GM21723 (cell line): ENCODE measurements at regions not wholly inside any gene's neighbourhood (a gene's known extent, or its start where the extent isn't known, plus 50 kb on each side); places are given as distances from the start of the nearest gene placed in this dataset.
"Not testable (repeated sequence)": the region's sequence is repeated elsewhere in the genome, so short reads cannot be mapped to it uniquely, and the experiment has no call there.

Experiments used
- ATAC-seq: cut with Tn5 transposase; IDR thresholded peaks from one replicate; pipeline ENCODE4 v1.9.1; 2021; ENCODE audit warnings: mild to moderate bottlenecking, moderate library complexity; ENCODE audit not compliant: unreplicated experiment

GRCh38 chr13:32828711-32829110, 187.5 kb upstream of the KL start:
- ATAC-seq: no peak

GRCh38 chr13:32829269-32829668, 187.0 kb upstream of the KL start:
- ATAC-seq: peak; percentile 37

GRCh38 chr13:32829676-32830335, 186.4 kb upstream of the KL start:
- ATAC-seq: peak; percentile 50

DNA sequence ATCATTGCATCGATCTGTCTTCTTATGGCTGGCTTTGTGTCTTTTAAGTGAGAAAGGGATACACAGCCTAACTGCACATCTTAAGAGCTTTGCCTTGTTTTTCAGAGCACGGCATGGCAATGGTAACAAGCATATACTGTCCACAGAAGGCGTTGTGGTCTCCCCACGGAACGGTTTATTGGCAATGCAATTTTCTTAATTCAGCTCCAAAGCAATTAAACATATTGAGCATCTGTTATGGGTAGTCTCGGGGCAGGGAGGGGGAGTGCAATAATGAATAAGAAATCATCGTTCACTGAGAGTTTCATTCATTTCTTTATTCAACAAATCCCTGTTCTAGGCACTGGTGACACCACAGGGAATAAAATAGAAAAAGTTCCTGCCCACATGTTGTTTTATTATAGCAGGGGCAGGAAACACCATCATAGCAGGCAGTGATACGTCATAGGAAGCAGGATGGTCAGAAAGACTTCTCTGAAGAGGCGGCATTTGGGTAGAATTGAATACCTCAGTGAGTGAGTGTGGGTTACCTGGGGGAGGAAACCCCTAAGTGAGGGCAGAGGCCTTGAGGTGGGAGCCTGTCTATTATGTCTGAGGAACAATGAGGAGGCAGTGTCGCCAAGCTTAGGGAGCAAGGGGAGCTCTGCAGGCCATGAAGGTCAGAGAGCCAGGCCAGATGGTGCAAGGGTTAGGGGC, 185.7 kb upstream of the KL start:
- no peak for ATAC-seq

DNA sequence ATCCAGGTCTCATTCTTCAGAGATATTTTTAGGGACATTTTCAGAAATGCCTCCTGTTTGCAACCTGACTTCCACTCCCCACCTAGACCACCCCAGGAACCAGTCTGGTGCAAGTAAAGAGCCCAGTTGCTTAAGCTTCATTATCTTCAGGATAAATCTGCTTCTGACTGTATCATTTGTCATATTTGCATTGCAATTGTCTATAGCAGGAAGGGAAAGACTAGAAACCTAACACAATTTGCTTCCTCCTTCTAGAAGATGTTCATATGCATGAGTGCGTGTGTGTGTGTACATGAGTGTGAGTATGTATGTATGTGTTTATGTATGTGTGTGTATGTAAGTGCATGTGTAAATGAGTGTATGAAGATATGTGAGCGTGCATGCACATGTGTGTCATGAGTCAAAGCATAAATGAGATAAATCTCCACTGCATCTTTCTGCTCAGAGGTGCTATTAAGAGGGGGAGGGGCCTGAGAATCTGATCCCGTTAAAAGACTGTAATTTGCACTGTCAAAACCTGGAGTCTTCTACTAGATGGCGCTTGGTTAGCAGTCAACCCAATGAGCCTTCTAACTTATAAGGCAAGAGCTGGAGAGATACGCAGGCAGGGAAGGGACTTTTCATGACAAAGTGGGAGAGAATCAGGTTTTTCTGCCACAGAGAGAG, 178.8 kb upstream of the KL start:
- ATAC-seq: no peak

GRCh38 chr13:32837973-32838927, 178.0 kb upstream of the KL start:
- ATAC-seq: no peak

GRCh38 chr13:32838945-32839344, 177.3 kb upstream of the KL start:
- peak; percentile 78 for ATAC-seq

GRCh38 chr13:32840113-32840512, 176.1 kb upstream of the KL start:
- ATAC-seq: no peak

DNA sequence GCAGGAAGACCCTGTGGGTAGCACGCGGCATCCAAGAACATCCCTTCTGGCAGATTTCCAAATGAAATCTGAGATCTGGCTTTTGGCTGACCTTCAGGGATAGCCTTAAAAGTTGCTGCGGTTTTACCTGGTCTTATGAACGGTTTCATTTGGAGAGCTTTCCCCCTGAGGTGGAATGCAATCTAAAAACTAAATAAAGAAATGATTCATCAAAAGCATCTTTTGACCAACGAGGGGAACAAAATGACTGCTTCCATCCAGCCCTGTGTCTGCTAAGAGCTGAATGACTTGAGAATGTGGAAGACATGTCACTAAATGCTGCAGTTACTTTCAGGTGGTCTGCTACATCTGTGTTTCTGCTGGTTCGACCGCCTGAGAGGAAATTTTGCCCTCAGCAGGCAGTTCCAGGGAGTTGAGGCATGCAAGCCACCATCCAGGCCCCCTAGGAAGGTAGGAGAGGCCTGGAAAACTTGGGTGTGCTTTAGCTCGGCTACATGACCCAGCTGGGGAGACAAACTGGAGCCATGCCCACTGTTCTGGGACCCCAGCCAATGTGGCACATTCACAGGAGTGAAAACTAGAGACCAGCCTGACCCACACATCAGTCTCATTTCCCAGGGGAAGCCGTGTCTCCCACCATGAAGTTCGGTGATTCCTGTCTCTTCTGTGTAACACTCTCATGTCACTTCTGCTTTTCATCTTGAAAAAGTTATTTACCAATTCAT, 175.1 kb upstream of the KL start:
- ATAC-seq: peak; percentile 59

GRCh38 chr13:32845952-32846950, 170.0 kb upstream of the KL start:
- ATAC-seq: no peak

DNA sequence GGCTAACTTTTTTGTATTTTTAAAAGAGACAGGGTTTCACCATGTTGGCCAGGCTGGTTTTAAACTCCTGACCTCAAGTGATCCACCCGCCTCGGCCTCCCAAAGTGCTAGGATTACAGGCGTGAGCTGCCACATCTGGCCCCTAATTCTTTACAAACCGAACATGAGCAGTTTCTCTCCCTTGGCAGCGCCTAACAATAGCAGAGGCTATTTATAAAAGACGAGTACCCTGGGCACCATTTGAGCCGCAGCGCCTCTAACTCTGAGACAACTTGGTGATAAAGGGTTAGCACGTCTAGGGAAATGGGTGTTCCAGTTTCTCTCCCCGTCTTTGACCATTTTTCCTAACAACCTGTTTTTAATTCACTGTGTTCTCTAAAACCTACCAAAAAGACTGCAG, 168.2 kb upstream of the KL start:
- ATAC-seq: not testable (repeated sequence)

DNA sequence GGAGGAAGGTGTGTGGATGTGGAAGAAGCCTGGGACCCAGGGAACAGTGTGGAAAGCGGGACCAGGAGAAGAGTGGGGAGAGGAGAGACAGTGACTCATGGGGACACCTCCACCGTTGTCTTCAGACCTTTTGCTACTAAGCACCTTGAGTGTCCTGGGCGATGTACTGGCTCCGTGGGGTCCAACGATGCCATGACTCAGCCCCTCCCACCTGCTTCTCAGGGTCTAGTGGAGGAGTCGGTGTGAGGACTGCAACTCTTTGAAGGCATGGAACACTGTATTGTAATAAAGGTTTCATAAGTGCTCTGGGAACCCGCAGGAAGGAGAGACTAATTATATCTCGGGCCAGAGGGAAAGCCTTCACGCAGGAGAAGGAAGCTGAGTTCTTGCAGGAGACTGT, 166.9 kb upstream of the KL start:
- no peak for ATAC-seq

GRCh38 chr13:32850316-32851052, 165.7 kb upstream of the KL start:
- ATAC-seq: no peak

DNA sequence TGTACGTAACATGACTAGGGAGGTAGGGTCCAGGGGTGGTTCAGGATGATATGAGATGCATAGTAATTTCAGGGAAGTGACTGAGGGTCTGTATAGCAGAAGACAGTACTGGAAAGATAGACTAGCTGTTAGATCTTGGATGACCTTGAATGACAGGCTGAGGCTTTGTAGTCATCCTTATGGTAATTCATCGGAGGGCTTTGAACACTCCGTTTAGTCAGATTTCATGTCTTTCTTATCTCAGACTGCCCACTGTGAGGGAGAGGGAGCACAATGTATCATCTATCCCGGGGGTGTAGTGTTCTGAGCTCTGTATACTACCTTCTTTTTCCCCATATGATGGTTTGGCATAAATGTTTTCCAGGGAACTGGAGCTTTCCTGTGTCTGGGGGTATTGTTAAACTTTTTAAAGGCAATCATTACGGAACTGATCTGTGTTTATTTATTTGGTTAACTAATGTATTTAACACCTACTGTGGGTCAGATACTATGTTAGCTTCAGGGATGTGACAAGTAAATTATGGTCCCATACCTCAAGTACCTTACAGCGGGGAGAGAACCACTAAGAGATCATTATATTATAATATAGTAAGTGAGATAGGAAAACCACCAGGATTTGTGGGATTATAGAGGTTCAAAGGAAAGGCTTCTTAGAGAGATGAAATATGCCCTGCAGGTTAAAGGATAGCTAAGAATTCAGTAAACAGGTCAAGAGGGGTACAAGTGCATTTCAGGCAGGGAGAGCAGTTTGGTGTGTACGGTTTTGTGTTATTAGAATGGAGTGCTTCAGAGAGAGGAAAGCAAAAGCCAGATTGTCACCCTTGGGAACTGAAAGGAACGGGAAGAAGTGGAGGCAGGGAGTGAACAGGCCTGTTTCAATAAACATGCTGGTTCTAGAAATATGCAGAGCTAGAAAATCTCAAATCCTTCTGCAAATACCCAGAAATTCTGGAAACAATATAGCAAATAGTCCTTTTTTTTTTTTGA, 164.8 kb upstream of the KL start:
- ATAC-seq: no peak

- no peak for ATAC-seq
Measured at GRCh38 chr13:32852526-32852925, 163.7 kb upstream of the KL start.

DNA sequence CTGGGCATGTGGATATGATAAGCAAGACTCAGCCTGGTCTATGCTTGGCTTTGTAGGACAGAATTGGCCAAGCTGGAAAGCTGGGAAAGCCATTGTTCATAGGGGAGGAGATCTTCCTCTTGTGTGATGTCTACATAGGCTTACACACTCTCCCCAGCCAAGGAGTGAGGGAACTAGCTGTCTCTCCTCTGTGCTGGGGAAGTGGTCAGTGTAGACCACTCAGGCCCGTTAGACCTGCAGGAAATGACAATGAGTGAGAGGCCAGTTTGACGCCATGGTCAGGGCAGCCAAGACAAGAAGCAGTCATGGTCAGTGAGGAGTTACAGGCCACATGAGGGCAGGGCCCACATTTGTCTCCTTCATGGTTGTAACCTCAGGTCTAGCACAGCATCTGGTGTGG, 159.1 kb upstream of the KL start:
- no peak for ATAC-seq

DNA sequence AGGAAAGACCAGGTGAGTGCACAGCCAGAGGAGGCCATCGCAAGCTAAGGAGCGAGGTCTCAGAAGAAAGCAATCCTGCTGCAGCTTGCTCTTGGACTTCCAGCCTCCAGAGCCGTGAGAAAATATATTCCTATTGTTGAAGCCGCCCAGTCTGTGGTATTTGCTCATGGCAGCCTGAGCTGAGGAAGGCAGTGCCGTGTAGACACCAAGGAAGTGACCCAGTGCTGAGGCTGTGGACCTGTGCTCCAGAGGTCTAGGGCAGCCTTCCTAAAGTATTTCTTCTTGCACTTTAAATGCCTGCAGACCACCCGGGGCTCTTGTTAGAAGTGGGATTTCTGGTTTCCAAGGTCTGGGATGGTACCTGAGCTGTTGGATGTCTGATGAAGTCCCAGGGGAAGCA, 158.5 kb upstream of the KL start:
- ATAC-seq: no peak
